Amniotic epithelial cell (primary cell): ENCODE measurements at regions not wholly inside any gene's neighbourhood (a gene's known extent, or its start where the extent isn't known, plus 50 kb on each side); places are given as distances from the start of the nearest gene placed in this dataset.
"Not testable (repeated sequence)": the region's sequence is repeated elsewhere in the genome, so short reads cannot be mapped to it uniquely, and the experiment has no call there.

Source experiments
- DNase-seq: peaks from one replicate; pipeline ENCODE4 v3.0.0-alpha.2; 2010; ENCODE audit warnings: low read depth

DNA sequence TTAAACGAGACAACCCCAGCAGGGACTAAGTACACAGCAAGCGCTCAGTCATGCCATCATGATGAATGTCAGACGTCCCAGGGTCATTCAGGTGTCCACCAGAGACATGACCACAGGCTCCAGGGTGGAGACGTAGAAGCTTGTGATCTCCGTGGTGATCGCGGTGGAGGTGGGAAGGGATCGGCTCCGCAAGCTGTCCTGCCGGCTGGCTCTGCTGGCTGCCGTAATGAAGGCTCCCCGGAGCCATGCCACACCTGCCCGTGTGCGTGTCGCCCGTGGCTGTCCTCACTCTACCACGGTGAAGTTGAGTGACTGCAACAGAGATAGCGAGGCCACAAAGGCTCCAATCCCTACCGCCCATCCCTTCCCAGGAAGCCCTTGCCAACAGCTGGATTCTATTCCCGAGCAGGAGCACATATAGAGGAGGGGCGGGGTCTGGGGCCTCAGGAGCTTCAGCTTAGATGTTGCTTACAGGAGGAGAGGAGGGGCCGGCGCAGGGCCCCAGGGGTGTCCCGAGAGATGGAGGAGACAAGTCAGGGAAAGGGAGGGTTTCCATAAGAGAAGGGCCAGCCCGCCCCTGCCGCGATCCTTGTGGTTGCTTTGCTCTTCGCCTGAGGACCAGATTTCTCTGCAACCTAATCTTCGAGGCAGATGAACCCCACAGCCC lies 332.6 kb upstream of the SFSWAP start:
- no peak for DNase-seq

DNA sequence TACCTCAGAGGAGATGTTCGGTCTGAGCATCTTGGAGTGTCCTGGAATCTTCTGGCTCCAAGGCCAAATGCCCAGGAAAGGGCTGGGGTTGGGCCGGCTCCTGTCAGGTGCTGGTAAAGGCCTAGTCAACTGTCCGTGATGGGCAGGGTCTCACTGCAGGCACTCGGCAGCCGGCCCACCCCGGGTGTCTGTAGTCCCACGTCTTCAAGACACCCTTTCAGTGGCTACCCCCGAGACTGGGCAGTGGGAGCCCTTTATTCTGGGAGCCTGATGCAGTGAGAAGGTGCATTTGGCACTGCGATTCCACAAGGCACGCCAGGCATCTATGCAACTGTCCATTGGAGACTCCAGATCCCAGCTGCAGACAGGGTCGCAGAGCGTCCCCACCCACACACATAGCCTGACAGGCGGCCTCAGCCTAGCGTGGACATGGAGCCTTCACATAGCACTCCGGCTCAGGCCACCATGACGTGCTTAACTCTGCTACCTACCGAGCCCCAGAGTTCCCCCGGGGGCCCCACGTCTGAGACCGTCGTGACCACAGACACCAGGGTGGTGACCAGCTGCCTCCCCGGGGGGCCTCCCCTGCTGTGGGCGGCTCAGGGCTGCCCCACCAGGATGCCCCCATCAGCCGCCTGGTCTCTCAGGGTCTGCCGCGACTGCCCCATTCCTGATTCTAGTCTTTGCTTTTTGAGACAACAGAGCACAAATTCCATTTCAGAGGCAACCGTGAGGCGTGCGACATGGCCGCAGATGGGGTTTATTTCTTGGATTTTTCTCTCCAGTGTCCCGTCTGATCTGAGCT lies 331.8 kb upstream of the SFSWAP start:
- no peak for DNase-seq

DNA sequence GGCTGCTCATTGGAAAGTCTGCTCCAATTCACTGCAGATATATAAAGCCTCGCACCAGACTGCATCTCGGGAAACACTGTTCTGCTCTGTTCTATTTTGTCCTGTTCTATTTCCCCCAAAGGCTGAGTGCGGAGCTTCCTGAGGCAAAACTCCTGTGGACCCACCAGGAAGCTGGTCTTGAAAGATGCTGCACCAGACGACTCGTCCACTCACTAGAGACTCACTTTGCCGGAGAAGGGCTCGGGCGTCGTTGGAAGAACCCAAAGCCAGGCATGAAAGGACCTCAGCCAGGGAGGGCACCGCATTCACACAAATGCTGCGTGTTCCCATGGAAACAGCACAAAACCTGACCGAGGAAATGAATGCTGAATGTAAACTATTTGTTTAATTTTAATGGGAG lies 331.2 kb upstream of the SFSWAP start:
- DNase-seq, result no peak

DNA sequence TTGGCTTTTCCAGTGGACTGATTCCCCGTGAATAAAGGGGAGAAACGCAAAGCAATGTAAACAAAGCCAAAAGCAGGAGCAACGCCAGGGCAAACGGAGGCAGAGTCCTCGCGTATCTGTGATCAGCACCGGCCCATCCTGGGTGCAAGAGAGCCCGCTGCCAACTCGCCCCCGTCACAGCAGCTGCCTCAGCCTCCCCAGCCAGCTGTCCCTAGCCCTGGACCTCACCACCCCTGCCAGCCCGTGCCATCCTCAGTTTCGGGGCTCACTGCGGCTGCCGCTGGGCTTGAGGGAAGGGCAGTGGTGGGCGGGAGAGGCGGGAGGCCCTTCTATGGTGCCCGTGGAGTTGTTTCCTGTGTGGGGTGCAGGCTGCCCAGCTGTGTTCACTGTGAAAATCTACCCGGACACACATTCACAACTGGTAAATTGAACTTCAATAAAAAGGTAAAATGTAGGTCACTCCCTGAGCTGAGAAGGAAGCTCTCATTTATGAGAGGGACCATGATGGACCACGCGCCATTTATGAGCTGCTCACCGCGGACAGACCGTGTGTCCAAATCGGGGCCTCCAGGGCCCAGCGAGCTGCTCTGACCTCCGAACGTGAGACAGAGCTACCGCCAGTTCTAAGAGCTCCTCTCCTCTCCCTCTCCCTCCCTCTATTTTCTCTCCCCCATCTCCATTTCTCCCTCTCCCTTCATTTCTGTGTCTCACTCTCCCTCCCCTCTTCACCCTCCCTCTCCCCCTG lies 330.5 kb upstream of the SFSWAP start:
- DNase-seq, result no peak

DNA sequence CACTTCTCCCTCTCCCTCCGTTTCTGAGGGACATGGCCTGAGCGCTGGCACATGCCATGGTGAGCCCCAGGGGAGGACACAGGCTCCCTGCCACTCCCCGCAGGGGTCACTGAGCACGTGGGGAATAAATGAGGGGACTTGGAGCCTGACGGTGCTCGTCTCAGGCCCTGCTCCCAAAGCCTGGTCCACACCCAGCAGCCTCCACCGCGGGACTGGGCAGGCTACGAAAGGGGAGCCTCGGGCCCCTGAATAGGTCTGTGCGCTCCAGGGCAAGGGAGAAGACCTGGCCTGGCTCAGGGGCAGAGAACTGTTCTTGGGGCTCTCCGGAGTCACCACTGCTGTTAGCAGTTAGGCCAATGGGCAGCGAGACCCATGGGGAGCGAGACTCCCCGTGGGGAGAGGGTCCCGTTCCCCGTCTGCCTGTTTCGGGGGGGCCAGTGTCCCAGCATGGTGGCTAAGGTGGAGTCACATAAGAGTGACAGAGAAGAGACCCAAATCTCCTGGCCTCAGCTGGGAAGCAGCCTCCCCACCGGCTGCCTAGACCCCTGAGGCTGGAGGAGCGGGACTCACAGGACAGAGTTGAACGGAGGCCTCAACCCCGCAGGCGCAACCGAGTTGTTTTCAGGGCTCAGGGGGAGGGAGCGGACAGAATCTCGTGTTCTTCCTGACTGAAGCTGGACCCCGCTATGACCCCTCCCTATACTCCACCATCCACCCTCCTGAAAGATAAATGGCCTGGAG lies 329.8 kb upstream of the SFSWAP start:
- no peak for DNase-seq

DNA sequence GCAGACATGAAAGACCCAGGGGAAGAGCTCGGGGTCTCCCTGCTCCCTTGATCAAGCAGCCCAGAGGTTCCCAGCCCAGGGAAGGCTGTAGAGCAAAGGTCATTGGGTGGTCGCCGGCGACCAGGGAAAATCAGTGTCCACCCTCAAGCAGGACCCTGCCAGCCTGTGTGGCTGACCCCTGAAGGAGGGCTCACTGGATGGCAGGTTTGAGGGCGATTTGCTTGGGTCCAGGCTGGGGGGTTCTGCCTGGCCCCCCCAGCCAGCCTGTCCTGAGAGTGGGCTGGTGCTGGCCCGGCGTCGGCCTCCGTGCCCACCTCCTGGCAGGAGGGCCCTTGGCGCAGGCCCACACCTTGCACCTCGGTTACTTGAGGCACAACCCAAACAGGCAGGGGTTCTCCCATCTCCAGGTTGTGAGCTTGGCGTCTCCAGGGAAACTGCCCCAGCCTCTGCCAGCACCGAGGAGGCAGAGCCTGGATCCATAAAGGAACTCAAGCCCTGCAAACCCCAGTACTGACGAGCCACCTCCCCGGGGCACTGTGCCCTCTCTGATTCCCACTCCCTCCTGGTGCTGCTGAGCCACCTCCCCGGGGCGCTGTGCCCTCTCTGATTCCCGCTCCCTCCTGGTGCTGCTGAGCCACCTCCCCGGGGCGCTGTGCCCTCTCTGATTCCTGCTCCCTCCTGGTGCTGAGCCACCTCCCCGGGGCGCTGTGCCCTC lies 329.0 kb upstream of the SFSWAP start:
- DNase-seq, result no peak

DNA sequence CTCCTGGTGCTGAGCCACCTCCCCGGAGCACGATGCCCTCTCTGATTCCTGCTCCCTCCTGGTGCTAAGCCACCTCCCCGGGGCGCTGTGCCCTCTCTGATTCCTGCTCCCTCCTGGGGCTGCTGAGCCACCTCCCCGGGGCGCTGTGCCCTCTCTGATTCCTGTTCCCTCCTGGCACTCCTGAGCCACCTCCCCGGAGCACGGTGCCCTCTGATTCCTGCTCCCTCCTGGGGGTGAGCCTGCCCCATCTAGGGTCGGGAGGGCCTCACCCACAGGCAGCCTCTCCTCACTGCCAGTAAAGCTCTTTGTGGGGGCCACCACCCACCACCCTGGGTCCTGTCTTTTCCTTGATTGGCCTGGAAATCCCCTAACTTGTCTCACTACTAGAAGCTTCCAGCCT lies 327.6 kb upstream of the SFSWAP start:
- DNase-seq, result no peak

DNA sequence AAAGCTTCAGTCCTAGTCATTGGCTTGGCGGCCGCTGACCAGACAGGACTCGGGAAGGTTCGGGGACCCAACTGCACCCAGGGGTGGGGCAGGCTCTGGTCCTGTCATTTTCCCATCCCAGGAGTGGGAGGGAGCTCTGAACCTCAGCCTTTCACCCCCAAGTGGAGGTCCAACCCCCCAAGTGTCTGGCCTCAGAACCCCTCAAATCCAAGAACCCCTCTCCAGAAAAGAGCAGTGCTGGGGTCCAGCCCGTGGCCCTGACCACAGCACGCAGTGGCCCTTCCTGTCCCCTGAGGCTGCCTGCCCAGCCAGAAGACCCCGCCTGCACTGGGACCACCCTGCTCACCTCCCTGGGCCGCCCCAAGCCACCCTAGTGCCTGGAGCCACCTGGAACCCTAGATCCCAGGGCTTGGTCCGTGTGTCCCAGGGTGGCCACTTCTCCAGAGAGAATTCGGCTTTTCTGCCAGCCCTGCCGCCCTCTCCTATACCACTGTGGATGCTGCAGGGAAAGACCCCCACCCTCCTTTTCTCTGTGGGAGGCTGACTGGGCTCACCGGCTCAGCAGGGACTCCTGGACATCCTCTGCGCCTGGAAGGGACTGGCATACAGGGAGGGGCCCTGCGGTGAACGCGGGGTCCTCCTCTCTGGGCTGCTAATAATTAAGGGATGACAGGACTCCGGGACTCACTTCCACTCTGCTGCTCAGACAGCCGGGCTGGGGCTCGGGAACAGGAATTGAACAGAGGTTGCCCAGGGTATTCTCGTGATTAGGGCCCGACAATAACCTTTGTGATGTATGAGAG lies 326.9 kb upstream of the SFSWAP start:
- DNase-seq, result no peak

DNA sequence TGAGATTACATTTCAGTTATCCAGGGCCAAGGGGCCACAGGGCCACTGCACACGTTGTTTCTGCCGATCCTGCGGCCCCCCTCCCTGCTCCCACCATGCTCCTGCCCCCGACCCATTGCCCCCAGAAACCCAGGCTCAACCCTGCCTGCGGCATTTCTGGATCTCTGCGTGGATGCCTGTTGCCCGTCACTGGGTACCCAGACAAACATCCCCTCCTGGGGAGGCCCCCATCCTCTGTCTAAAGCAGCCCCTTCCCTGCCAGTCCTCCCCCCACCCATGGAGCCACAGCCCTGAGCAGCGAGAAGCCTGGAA lies 326.4 kb upstream of the SFSWAP start:
- DNase-seq, result no peak

DNA sequence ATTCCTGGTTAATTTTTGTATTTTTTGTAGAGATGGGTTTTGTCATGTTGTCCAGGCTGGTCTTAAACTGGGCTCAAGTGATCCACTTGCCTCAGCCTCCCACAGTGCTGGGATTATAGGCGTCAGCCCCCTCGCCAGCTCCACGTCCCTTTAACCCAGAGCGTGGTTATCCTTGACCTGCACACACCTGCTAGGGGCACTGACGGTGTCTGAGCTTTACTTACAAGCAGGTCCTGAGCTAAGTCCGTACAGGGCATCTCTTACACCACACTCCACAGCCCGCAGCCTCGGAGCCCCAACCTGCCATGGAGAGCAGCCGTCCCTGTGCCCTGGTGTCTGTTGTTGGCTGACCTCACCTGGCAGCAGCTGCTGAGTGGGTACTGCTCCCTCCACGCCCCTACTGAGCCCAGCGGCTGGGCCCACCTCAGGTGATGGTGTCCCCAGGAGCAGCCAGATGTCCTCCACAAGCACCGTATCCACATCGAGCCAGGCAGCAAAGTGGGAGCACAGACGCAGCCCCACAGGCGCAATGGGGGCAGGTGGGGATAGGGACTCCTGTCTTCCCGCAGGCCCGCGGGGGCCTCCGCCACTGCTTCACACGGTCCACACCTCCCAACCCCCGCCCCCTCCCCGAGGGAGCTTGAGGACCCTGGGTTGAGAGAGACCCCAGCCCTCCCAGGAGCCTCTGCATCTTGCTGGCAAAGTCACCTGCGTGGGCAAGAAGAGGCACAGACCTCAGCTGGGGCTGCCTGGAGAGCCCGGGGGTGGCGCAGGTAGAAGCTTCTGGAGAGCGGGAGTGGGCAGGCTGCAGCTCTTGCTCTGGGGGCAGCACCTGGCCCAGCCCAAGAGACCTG lies 325.4 kb upstream of the SFSWAP start:
- no peak for DNase-seq

DNA sequence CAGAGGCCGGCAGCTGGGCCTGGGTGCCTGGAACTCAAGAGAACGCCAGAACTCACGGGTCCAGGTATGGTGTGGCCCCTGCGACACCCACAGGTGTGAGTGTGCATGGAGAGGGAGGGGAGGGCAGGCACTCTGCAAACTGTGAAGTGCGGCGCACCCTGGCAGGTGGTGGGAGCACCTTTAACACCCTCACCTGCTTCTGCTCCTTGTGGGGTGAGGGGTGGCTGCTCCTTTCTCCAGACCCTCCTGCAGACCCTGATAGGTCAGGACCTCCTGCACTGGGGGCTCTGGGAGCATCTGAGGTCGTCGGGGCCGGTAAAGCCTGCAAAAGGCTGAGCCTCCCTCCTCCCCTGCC lies 324.7 kb upstream of the SFSWAP start:
- DNase-seq, result no peak

DNA sequence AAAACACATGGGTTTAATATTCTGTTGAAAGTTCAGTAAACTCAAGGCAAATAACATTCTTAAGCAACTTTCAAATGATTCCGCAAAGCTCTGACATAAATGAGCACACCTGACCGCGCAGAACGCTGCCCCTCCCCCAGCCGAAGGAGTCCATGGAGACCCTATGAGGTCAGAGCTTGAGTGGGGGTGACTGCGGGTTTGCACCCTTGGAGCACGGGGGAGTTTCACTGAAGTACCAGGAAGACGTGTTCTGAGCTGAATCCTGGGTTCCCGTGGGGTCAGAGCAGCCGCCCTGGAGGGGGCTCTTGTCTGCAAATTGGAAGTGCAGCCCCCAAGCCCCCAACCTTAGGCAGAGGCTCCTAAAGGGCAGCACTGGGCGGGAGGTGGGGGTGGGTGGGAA lies 324.1 kb upstream of the SFSWAP start:
- no peak for DNase-seq

DNA sequence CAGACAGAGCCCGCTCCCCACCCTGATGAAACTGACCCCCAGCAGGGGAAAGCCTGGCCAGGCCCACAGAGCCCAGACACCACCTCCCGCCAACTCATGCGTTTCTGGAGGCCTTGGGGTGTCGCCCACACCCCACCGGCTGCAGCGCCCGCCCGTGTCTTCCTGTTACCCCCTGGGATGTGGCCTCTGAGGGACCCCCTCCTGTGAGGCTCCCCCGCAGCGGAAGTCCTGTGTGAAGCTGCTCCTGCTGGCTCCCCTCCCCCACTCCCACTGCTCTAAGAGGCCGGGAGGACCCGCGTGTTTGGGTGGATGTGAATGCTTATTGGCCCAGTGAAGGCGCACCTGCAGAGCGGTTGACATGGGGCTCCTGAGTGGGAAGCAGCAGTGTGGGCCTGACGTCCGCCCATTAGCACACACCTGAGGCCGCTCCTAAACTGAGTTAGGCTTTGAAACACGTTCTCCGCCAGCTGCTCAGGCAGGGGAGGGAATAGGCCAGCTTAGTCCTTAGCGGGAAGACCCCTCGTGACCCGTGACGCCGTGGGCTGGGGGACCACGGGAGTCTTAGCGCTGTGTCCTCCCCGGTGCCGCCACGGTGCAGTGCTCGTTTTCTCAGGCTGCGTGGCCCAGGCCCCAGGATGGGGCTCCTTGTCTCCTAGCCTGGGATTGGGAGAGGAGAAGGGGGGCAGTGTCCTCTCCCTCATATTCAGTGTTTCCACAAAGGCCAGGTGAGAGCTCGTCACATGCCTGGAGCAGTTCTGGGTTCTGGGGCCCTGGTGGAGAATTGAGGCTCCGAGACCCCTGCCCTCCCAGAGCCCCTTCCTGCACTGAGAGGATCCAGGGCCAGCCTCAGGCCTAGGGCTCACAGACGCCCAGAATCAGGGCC lies 323.4 kb upstream of the SFSWAP start:
- no peak for DNase-seq

DNA sequence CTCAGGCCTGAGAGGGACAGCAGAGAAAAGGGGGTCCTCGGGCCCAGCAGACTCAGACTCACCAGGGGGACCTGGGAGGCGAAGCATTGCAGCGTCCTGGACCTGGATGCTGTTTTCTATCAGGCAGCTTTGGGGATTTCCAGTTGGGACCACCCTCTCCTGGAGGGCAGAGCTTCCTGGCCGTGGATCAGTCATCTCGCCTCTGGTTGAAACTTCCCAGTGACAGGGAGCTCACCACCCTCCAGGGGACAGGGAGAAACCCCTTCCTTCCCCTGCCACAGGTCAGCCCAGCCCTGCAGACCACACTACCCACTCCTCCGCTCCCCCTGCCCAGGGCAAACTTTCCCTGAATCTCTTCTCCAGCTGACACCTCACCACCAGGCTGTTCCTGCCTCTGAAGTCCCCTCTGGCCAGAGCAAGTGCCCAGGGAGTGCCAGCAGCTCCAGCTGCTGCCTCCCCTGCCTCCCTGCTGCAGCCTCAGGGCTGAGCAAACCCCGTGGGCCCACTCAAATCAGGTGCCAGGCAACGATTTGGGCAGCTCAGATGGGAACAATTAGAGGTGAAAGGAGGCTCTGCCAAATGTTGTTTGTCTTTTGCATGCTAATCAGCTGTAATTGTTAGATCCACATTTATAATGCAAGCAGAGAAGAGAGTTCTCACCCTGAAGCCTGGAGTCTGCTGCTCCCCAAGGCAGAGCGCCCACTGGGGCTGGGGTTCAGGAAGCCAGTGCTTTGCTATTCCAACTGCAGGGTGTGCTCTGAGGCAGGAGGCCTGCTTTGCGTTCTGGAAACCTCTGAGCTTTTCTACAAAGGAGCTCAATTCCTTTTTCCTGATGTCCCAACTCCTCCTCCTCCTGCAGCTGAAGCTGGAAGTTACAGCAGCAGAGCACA lies 322.5 kb upstream of the SFSWAP start:
- not testable (repeated sequence) for DNase-seq

DNA sequence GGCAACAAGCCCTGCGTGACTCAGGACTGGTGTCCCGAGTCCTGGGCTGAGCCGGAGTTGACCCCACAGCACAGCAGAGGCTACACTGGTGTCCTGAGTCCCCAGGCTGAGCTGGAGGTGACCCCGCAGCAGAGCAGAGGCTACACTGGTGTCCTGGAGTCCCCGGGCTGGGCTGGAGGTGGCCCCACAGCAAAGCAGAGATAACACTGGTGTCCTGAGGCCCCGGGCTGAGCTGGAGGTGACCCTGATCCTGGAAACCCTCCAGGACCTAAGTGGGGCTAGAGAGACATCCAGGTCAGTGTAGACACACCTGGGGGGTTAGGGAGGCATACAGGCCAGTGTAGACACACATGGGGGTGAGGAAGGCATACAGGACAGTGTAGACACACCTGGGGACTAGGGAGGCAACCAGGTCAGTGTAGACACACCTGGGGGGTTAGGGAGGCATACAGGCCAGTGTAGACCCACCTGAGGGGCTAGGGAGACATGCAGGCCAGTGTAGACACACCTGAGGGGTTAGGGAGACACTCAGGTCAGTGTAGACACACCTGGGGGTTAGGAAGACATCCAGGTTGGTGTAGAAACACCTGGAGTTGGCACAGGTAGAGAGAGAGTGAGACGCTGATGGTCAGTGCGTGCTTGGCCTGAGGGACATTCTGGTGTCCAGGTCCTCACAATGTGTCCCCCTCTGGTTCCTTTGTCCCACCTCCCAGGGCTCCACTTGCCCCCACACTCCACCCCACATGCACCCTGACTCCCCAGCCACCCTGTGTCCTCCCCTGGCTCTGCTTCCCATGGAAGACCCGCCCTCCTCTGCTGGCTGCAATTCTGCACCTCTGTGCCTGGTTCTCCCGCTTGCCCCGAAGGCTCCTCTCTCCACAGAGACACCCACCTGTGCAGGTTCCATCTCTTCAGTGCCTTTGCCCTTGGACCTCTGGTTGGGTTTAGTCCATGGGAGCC lies 321.6 kb upstream of the SFSWAP start:
- no peak for DNase-seq

DNA sequence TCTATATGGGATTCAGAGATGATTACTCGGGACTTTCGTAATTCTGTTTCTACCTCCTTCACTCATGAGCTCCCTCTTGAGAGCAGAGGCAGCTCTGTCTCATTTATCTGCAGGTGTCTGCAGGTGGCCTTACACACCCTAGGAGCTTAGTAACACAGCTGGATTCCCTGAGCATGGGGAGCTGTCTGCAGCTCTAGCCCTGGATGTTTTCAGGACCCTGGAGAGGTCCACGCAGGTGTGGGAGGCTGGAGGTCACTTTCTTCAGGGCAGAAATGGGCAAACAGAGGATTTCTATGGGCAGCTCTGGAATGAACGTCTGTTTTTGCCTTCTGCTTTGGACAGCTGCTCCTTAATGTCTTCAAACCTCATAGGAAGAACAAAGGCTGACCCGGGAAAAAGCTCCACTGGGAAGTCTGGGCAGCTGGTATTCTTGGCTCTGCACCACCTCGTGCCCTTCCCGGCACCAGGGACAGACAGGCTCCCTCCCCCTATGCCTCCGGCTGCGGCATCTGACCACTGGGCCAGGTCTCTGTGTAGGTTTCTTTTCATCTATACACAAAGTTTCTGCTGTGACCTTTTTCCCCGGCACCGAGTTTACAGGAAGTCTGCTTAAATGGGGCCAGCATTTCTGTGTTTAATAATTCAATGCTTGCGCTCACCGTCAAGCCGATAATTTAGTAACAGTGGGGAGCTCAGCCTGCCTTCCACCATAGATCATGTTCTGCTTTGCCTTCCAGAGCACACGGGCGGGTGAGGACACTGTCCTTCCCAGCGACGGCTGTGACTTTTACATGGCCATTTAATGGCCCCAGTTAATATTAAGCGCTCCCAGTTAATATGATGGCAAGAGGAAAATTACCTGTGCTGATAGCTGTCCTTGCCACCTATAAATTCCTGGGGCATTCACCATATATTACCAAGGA lies 320.2 kb upstream of the SFSWAP start:
- DNase-seq, result no peak
